Gastroesophageal sphincter (tissue), 4 donors: ENCODE measurements at regions not wholly inside any gene's neighbourhood (a gene's known extent, or its start where the extent isn't known, plus 50 kb on each side); places are given as distances from the start of the nearest gene placed in this dataset.

ENCODE experiments used
- ATAC-seq: fragments of 150-250 bp; one replicate; pipeline ENCODE4 v1.9.1; 2016; ENCODE audit warnings: mild to moderate bottlenecking, moderate library complexity
- H3K27ac ChIP-seq, 4 donors: fragments of 200-600 bp; sonication (generic) in 3 of 4; 1 replicate in 3 of 4; 2 replicates in 1 of 4; pipeline ENCODE4 v1.5.1; 2016 to 2019
- H3K27me3 ChIP-seq: fragments of 200-600 bp; sonication (generic); one replicate; pipeline ENCODE4 v1.5.1; 2019
- H3K36me3 ChIP-seq, 2 donors: fragments of 200-600 bp; sonication (generic); one replicate each; pipeline ENCODE4 v1.5.1; 2019; ENCODE audit warnings: control low read depth in 1 of 2
- H3K4me1 ChIP-seq, 3 donors: fragments of 200-600 bp; sonication (generic); 1 replicate in 2 of 3; 2 replicates in 1 of 3; pipeline ENCODE4 v1.5.1; 2016 to 2019; ENCODE audit warnings: control low read depth in 2 of 3
- H3K4me3 ChIP-seq, 2 donors: fragments of 200-600 bp; sonication (generic); one replicate each; pipeline ENCODE4 v1.5.1; 2019; ENCODE audit warnings: mild to moderate bottlenecking in 1 of 2, moderate library complexity in 1 of 2
- H3K9me3 ChIP-seq, 3 donors: fragments of 200-600 bp; sonication (generic); one replicate each; pipeline ENCODE4 v1.5.1; 2017 to 2019; ENCODE audit warnings: control low read depth in 2 of 3
- EP300 ChIP-seq: sonication (generic); formaldehyde crosslinking; IDR thresholded peaks from one replicate; pipeline ENCODE4 v1.6.1; 2017; ENCODE audit warnings: antibody characterized with exemption, mild to moderate bottlenecking
- POLR2A ChIP-seq, 2 donors: fragments of 450-650 bp; IDR thresholded peaks; one replicate each; pipeline ENCODE4 v1.6.1; 2017; ENCODE audit warnings: antibody characterized with exemption in 2 of 2, mild to moderate bottlenecking in 2 of 2, moderate library complexity in 1 of 2
- POLR2AphosphoS5 ChIP-seq: sonication (generic); formaldehyde crosslinking; IDR thresholded peaks from one replicate; pipeline ENCODE4 v1.6.1; 2017; ENCODE audit warnings: antibody characterized with exemption
- WGBS, 2 donors: methylation state at CpG; one replicate each; pipeline ENCODE4 v1.1.5; 2018; ENCODE audit warnings: low coverage in 1 of 2; 5-methylcytosine and 5-hydroxymethylcytosine counted together
- TF ChIP-seq, protein P1 (sequence below), 4 experiments: fragments of 200-600 bp in 2 of 4; fragments of 450-650 bp in 2 of 4; sonication (generic) in 1 of 4; IDR thresholded peaks; one replicate each; pipeline ENCODE4 v1.5.1; 2017 to 2019; ENCODE audit warnings: antibody characterized with exemption in 4 of 4, mild to moderate bottlenecking in 2 of 4, moderate library complexity in 2 of 4

DNA sequence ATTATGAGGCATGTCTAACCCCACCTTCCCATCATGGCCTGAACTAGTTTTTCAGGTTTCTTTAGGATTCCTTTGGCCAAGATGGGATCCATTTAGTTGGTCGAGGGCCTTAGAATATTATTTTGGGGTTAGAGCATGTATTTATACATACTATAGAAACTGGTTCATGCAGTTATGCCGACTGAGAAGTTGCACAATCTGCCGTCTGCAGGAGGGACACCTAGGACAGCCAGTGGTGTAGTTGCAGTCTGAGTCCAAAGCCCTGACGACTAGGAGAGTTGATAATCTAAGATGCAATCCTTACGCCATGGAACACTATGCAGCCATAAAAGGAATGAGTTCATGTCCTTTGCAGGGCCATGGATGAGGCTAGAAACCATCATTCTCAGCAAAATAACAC lies 424.0 kb downstream of the SHISA9 start:
- Histone ChIP-seq H3K27ac (no peak overlapping the region), H3K4me1 (no peaks in the 10 kb centered on the region), H3K9me3 (no peaks in the 10 kb centered on the region), H3K36me3 (no peaks in the 10 kb centered on the region), H3K27me3 (no peaks in the 10 kb centered on the region), H3K4me3 (no peak overlapping the region)
- no peak for ATAC-seq
- WGBS, 2 donors: 68% methylated on average over 5 of the region's 5 CpGs; no CpG with 5 or more reads in 1 of the 2 donors
- TF ChIP-seq POLR2AphosphoS5: no peak
- TF ChIP-seq, protein P1, sequence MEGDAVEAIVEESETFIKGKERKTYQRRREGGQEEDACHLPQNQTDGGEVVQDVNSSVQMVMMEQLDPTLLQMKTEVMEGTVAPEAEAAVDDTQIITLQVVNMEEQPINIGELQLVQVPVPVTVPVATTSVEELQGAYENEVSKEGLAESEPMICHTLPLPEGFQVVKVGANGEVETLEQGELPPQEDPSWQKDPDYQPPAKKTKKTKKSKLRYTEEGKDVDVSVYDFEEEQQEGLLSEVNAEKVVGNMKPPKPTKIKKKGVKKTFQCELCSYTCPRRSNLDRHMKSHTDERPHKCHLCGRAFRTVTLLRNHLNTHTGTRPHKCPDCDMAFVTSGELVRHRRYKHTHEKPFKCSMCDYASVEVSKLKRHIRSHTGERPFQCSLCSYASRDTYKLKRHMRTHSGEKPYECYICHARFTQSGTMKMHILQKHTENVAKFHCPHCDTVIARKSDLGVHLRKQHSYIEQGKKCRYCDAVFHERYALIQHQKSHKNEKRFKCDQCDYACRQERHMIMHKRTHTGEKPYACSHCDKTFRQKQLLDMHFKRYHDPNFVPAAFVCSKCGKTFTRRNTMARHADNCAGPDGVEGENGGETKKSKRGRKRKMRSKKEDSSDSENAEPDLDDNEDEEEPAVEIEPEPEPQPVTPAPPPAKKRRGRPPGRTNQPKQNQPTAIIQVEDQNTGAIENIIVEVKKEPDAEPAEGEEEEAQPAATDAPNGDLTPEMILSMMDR (IDR thresholded peaks at IDR 0.05): no peak
- no peak for TF ChIP-seq POLR2A (IDR thresholded peaks at IDR 0.05)
- no peak for TF ChIP-seq EP300

DNA sequence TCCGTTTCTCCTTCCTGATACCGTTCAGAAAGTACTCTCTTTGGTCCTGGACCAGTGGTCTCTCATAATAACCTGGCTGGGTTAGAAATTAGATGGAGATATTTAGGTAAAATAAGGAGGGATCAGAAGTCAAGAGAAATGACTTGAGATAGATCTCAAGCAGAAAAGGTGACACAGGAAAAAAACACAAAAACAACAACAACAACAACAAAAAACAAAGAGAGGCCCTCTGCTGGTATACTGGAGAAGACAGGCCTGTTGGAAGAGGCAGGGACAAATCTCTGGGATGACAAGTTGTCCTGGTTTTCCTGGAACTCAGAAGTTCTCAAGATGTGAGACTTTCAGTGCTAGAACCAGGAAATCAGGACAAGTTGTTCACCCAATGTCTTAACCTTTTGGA lies 430.5 kb downstream of the SHISA9 start:
- Histone ChIP-seq H3K4me3 (no peak overlapping the region), H3K4me1 (no peaks in the 10 kb centered on the region), H3K36me3 (no peaks in the 10 kb centered on the region), H3K9me3 (no peaks in the 10 kb centered on the region), H3K27ac (no peak overlapping the region), H3K27me3 (no peaks in the 10 kb centered on the region)
- TF ChIP-seq EP300 (no peak), POLR2AphosphoS5 (no peak), POLR2A (IDR thresholded peaks at IDR 0.05) (no peak)
- TF ChIP-seq, protein P1 (IDR thresholded peaks at IDR 0.05): no peak
- 100% methylated on average over 1 of the region's 2 CpGs; no CpG with 5 or more reads in 1 of the 2 donors for WGBS, 2 donors
- ATAC-seq: no peak

DNA sequence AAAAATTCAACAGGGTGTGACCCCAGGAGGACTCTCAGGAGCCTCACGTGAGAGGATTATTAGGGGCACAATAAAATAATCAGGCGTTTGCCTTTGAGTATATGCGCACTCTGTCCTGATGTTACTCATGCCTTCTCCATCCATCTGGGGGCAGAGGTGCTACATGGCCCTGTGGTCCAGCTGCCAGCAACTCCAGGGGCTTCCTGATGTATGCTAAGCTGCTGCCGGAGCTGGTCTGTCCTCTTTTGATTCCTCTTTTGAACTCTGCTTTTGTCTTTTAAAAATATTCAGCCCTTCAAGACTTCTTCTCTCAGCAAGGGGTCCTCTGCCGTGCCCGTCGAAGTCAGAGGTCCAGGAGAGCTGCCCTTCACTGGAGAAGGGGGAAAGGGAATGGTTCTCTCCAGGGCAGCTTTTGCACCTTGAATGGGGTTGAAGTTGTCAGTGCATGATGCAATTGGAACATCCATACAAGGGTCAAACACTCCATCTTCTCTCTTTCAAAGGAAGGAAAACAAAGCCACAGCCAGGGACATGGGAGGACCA lies 431.4 kb downstream of the SHISA9 start:
- Histone ChIP-seq H3K9me3 (no peaks in the 10 kb centered on the region), H3K4me3 (no peak overlapping the region), H3K36me3 (no peaks in the 10 kb centered on the region), H3K4me1 (no peaks in the 10 kb centered on the region), H3K27me3 (no peaks in the 10 kb centered on the region), H3K27ac (no peak overlapping the region)
- ATAC-seq: no peak
- WGBS, 2 donors: 53 to 71% methylated on average over 6 of the region's 7 CpGs
- TF ChIP-seq POLR2A (IDR thresholded peaks at IDR 0.05) (no peak), POLR2AphosphoS5 (no peak), EP300 (no peak)
- TF ChIP-seq, protein P1 (IDR thresholded peaks at IDR 0.05): no peak

DNA sequence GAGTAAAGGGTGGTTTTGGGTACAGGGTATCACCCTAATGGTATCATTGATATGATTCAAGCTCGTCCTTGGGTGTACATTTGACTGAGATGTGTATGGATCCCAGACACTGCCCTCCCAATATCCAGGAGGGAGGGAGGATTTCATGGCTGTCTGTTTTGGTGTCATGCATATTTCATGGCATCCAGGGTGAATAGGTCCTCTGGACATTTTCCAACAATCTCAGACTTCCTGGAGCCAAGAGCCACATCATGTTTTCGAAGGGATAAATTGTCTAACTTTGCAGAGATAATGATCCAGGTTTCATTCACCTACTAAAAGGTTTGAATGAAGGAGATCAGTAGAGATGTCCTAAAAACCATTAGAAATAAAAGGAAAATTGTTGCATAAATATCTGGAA lies 431.9 kb downstream of the SHISA9 start:
- Histone ChIP-seq H3K9me3 (no peaks in the 10 kb centered on the region), H3K27me3 (no peaks in the 10 kb centered on the region), H3K4me3 (no peak overlapping the region), H3K36me3 (no peaks in the 10 kb centered on the region), H3K27ac (no peak overlapping the region), H3K4me1 (no peaks in the 10 kb centered on the region)
- ATAC-seq: no peak
- 43 to 100% methylated on average over 1 of the region's 2 CpGs for WGBS, 2 donors
- TF ChIP-seq POLR2A (IDR thresholded peaks at IDR 0.05) (no peak), EP300 (no peak), POLR2AphosphoS5 (no peak)
- TF ChIP-seq, protein P1 (IDR thresholded peaks at IDR 0.05): no peak

DNA sequence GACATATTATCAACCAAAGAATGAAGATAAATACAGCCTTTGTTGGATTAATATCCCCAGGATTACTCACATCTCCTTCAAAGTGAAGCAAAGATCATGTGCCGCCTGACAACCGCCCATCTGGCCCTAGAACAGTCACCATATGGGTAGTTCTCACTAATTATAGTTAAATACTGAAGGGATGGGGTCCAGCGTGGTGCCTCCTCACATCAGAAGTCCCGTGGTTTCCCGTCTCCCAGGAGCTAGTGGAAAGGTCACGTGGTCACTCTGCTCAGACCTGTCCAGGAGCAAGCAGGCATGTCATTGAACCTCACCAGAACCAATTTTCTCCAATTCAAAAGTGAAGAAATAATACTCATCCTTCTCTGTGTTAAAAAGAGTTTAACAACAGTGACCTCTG lies 434.5 kb downstream of the SHISA9 start:
- ATAC-seq: no peak
- no peak overlapping the region for H3K4me3 ChIP-seq
- H3K4me1 ChIP-seq: no peaks in the 10 kb centered on the region
- no peak overlapping the region for H3K27ac ChIP-seq
- TF ChIP-seq POLR2A (IDR thresholded peaks at IDR 0.05) (no peak), POLR2AphosphoS5 (no peak), EP300 (no peak)
- TF ChIP-seq, protein P1 (IDR thresholded peaks at IDR 0.05): no peak
- no peaks in the 10 kb centered on the region for H3K27me3 ChIP-seq
- H3K9me3 ChIP-seq: no peaks in the 10 kb centered on the region
- WGBS, 2 donors: 78 to 90% methylated on average over 2 to 4 of the region's 6 CpGs
- H3K36me3 ChIP-seq: no peaks in the 10 kb centered on the region
